Loucy (cell line): ENCODE measurements at regions not wholly inside any gene's neighbourhood (a gene's known extent, or its start where the extent isn't known, plus 50 kb on each side); places are given as distances from the start of the nearest gene placed in this dataset.

Experiments used
- H2AFZ ChIP-seq: fragments of 200-600 bp; sonication (generic); 2 replicates; pipeline ENCODE4 v1.6.0; 2016; ENCODE audit warnings: antibody characterized with exemption, mild to moderate bottlenecking, low read length, moderate library complexity
- H3F3A ChIP-seq: fragments of 200-600 bp; 2 replicates; pipeline ENCODE4 v1.6.0; 2016; ENCODE audit warnings: antibody characterized with exemption, low read depth, mild to moderate bottlenecking
- H3K27me3 ChIP-seq: fragments of 200-600 bp; sonication (generic); 2 replicates; pipeline ENCODE4 v1.6.1; 2014; ENCODE audit warnings: low read length, mild to moderate bottlenecking; ENCODE audit not compliant: insufficient read depth, poor library complexity, severe bottlenecking
- H3K36me3 ChIP-seq: fragments of 200-600 bp; sonication (generic); 2 replicates; pipeline ENCODE4 v1.6.1; 2016; ENCODE audit warnings: low read length; ENCODE audit not compliant: insufficient read depth
- H3K4me1 ChIP-seq: fragments of 200-600 bp; sonication (generic); 2 replicates; pipeline ENCODE4 v1.5.1; 2014; ENCODE audit warnings: low read length, mild to moderate bottlenecking; ENCODE audit not compliant: insufficient read depth, poor library complexity, severe bottlenecking
- H3K4me2 ChIP-seq: fragments of 200-600 bp; sonication (generic); 2 replicates; pipeline ENCODE4 v1.6.0; 2014; ENCODE audit warnings: antibody characterized with exemption, low read length, low read depth, mild to moderate bottlenecking; ENCODE audit not compliant: poor library complexity, severe bottlenecking
- H3K4me3 ChIP-seq: fragments of 200-600 bp; sonication (generic); 2 replicates; pipeline ENCODE4 v1.5.1; 2014; ENCODE audit warnings: low read length, mild to moderate bottlenecking, mixed read lengths; ENCODE audit not compliant: poor library complexity, severe bottlenecking
- H3K79me2 ChIP-seq: fragments of 200-600 bp; sonication (generic); 2 replicates; pipeline ENCODE4 v1.6.1; 2014; ENCODE audit warnings: low read length; ENCODE audit not compliant: insufficient read depth
- H3K9ac ChIP-seq: fragments of 200-600 bp; sonication (generic); 2 replicates; pipeline ENCODE4 v1.6.0; 2014; ENCODE audit warnings: mild to moderate bottlenecking, low read depth, low read length, moderate library complexity; ENCODE audit not compliant: poor library complexity, severe bottlenecking
- H3K9me2 ChIP-seq: fragments of 200-600 bp; sonication (generic); replicated peaks from 2 replicates; pipeline ENCODE4 v1.6.1; 2016; ENCODE audit warnings: low read depth, low read length, mixed read lengths
- H3K9me3 ChIP-seq: fragments of 200-600 bp; sonication (generic); 2 replicates; pipeline ENCODE4 v1.6.1; 2014; ENCODE audit warnings: mild to moderate bottlenecking, antibody characterized with exemption, low read length, low read depth; ENCODE audit not compliant: insufficient read depth
- H4K20me1 ChIP-seq: fragments of 200-600 bp; sonication (generic); 2 replicates; pipeline ENCODE4 v1.6.0; 2014; ENCODE audit warnings: antibody characterized with exemption, low read length, mild to moderate bottlenecking; ENCODE audit not compliant: insufficient read depth, poor library complexity, severe bottlenecking
- CTCF ChIP-seq: fragments of 200-600 bp; sonication (generic); conservative IDR thresholded peaks from 2 replicates; pipeline ENCODE4 v1.5.1; 2014; ENCODE audit warnings: mild to moderate bottlenecking, antibody characterized with exemption, low read length
- EZH2phosphoT487 ChIP-seq: fragments of 200-600 bp; IDR thresholded peaks from 2 replicates; pipeline ENCODE4 v1.6.1; 2018; ENCODE audit warnings: antibody characterized with exemption, mild to moderate bottlenecking, moderate library complexity, borderline replicate concordance

GRCh38 chr5:111830333-111830732, 73.3 kb upstream of the NREP start:
- peaks cover 9% of the 10 kb centered on the region for H3K4me1 ChIP-seq
- no peak overlapping the region for H3K4me2 ChIP-seq
- H3K36me3 ChIP-seq, result no peaks in the 10 kb centered on the region
- TF ChIP-seq CTCF (no peak), EZH2phosphoT487 (no peak)
- H2AFZ ChIP-seq, result no peak overlapping the region
- no peaks in the 10 kb centered on the region for H3F3A ChIP-seq
- no peak overlapping the region for H3K9ac ChIP-seq
- no peaks in the 10 kb centered on the region for H4K20me1 ChIP-seq
- H3K79me2 ChIP-seq, result no peaks in the 10 kb centered on the region
- no peak overlapping the region for H3K4me3 ChIP-seq
- H3K9me3 ChIP-seq, result no peaks in the 10 kb centered on the region
- H3K9me2 ChIP-seq, result no peaks in the 10 kb centered on the region
- no peaks in the 10 kb centered on the region for H3K27me3 ChIP-seq

DNA sequence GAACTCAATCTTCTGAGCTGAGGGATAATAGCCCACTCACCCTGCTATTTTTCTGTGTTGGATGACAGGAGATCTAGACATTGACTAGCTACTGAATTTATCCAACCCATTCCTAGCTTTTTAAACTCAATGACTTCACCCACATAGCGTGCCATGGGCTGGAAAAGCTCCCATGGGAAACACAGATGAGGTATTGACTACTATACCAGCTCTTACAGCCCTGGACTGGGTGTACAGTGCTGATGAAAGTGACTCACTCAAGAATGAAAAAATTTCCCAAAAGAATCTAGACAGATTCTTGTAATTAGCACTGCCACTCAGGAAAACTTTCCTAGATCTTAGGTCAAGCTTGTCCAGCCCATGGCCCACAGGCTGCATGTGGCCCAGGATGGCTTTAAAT, 72.7 kb upstream of the NREP start:
- Histone ChIP-seq H3K9me3 (no peaks in the 10 kb centered on the region), H3K4me2 (no peak overlapping the region)

GRCh38 chr5:111826064-111826463, 69.1 kb upstream of the NREP start:
- no peak overlapping the region for H3K4me3 ChIP-seq
- peaks cover 4% of the 10 kb centered on the region for H3K4me1 ChIP-seq
- no peaks in the 10 kb centered on the region for H3F3A ChIP-seq
- no peaks in the 10 kb centered on the region for H4K20me1 ChIP-seq
- no peak for TF ChIP-seq CTCF
- TF ChIP-seq EZH2phosphoT487, result no peak
- H3K9me2 ChIP-seq, result no peaks in the 10 kb centered on the region
- no peak overlapping the region for H2AFZ ChIP-seq
- no peaks in the 10 kb centered on the region for H3K36me3 ChIP-seq
- no peaks in the 10 kb centered on the region for H3K9me3 ChIP-seq
- no peak overlapping the region for H3K4me2 ChIP-seq
- no peaks in the 10 kb centered on the region for H3K27me3 ChIP-seq
- no peak overlapping the region for H3K9ac ChIP-seq
- H3K79me2 ChIP-seq, result no peaks in the 10 kb centered on the region

More for the DNA sequence above, 72.7 kb upstream of the NREP start:
- TF ChIP-seq CTCF, result no peak
- TF ChIP-seq EZH2phosphoT487, result no peak
- H3K9me2 ChIP-seq, result no peaks in the 10 kb centered on the region
- H3K36me3 ChIP-seq, result no peaks in the 10 kb centered on the region
- H3K4me3 ChIP-seq, result no peak overlapping the region
- no peaks in the 10 kb centered on the region for H4K20me1 ChIP-seq
- H3K27me3 ChIP-seq, result no peaks in the 10 kb centered on the region
- no peaks in the 10 kb centered on the region for H3F3A ChIP-seq
- H3K4me1 ChIP-seq, result peaks cover 4% of the 10 kb centered on the region
- no peaks in the 10 kb centered on the region for H3K79me2 ChIP-seq
- no peak overlapping the region for H3K9ac ChIP-seq
- H2AFZ ChIP-seq, result no peak overlapping the region
